Embryonic facial prominence (tissue), 1 donor: ENCODE measurements at regions not wholly inside any gene's neighbourhood (a gene's known extent, or its start where the extent isn't known, plus 50 kb on each side); places are given as distances from the start of the nearest gene placed in this dataset.

ENCODE experiments used
- DNase-seq: peaks from one replicate; pipeline ENCODE4 v3.0.0-alpha.2; 2016; ENCODE audit errors: extremely low spot score

DNA sequence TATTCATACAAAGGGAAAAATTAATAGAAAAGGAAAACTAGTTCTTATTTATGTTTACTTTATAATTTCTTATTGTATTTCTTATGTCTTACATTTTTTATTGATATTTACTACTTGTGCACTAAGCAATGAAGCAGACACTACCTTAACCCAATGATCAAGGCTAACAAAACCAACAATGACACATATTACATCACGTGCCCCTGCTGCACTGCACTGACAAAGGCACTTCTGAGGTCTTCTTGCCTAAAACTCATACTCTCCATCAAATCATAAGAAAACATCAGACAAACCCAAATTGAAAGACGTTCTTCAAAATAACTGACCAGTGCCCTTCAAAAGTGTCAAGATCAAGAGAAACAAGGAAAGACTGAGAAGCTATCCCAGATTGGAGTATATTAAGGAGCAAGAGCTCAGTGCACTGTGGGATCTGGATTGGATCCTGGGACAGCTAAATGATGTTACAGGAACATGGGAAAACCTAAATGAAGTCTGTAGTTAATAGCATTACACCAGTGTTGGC lies 230.9 kb downstream of the AUH start:
- no peak for DNase-seq

DNA sequence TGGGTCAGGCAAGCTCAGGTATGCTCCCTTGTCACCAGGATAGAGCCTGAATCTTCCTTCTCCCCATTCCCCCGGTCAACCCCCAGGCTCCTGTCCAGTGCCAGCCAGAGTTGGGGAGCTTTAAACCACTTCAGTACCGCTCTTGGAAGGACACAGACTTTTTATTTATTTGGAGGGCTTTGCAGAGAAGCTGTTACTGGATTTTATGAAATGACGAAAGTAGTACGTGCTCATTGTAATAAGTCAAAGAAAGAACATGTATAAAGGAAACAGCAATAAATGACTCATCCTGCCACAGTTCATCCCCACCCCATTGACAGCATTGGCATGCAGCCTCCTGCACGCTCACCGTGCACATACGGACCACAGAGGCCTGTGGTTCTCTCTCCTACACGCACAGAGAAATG lies 230.3 kb downstream of the AUH start:
- no peak for DNase-seq

DNA sequence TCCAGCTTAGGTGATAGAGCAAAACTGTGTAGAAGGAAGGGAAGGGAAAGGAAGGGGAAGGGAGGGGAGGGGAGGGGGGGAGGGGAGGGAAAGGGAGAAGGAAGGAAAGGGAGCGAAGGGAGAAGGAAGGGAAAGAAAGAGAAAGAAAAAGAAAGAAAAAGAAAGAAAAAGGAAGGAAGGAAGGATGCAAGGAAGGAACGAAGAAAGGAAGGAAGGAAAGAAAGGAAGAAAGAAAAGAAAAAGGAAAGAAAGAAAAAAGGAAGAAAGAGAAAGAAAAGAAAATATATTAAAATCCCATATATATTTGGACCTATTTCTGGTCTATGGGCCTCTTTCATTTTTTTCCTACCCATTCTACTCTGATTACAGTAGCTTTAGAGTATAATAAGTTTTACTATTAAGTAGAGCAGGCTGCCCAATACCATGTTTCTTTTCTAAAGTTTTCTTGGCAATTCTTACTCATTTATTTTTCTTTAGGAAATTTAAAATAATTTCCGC lies 229.1 kb downstream of the AUH start:
- no peak for DNase-seq

DNA sequence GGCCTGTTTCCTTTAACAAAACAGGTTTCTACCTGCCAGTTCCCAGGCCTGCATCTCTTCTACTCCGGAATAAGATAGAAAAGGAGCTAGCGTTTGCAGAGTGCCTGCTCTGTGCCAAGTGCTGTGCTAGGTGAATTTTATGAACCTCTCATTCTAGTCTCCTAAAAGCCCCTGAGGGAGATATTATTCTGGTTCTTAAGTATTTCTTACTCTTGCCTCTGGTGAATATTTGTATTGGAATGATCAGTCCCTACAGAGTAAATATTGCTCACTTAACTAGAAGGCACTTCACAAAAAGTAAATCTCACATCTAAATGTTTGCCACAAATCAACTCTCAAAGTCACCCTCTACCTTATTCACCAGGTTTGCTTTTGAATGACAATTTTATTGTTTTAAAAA lies 227.1 kb downstream of the AUH start:
- no peak for DNase-seq

DNA sequence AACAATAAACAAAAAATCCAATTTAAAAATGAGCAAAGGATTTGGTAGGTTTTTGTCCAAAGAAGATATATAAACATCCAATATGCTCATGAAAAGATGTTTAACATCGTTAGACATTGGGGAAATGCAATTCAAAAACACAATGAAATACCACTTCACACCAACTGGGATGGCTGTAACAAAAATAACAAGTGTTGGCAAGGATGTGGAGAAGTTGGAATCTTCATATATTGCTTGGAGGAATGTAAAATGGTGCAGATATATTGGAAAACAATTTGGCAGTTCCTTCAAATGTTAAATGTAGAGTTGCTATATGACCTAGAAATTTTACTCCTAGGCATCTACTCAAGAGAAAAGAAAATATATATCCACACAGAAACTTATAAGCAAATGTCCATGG lies 224.3 kb downstream of the AUH start:
- no peak for DNase-seq

DNA sequence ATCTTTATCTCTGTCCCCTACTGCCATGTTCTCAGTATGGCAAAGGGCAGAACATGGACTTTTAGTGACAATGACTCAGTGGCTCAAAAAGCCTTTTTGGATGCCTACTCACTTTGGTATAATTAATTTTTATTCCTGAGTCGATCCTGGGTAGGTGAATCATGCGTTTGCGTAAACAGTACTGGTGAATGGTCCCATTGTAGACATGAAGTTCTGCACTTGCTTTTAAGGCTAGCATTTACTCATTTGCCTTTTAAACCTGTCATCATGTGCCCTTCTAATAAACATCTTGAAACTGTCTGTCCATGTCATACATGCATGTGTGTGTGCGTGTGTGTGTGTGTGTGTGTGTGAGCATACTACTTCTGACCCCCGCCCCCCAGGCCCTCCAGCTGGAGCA lies 223.0 kb downstream of the AUH start:
- no peak for DNase-seq

DNA sequence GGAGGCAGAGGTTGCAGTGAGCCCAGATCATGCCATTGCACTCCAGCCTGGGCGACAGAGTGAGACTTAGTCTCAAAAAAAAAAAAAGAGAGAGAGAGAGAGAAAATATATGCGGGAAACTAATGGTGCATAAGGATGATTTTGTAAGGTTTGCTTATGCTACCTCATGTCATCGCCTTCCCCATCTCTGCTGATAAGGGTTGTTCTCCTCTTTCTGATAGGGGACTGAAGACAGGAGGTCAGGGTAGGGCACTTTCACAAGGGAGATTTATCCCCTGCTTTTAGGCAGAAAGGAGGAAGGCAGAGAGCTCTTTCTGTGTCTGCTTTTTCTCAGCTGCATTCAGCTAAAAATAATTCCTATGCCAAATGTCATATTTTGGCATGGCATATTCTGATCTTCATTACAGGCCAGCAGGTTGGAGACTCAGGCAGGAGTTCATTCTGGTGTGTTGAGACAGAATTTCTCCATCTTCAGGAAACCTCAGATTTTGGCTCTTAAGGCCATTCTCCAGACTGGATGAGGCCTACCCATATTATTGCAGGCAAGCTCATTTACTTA lies 220.2 kb downstream of the AUH start:
- no peak for DNase-seq

- DNase-seq = no peak
These were observed 218.6 kb downstream of the AUH start for GRCh38 chr9:91143162-91143561.

GRCh38 chr9:91143642-91144041 lies 218.1 kb downstream of the AUH start:
- no peak for DNase-seq

GRCh38 chr9:91144769-91145168 lies 216.9 kb downstream of the AUH start:
- no peak for DNase-seq

DNA sequence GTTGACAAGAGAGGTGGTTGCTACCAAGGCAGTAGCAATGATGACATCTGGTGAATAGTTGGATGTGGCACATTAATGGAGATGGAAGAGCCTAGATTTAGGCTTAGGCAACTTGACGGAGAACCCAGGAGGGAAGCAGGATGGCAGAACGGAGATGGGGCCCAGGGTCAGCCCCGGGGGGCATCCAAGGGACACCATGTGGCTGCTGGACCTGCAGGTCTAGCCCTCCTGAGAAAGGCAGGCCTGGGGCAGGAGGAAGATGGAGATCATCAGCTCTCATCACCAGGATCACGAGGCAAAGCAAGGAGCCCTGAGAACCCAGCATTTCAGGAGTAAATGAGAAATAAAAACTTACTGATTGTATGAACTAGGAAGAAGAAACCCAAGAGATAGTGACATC lies 216.2 kb downstream of the AUH start:
- no peak for DNase-seq

DNA sequence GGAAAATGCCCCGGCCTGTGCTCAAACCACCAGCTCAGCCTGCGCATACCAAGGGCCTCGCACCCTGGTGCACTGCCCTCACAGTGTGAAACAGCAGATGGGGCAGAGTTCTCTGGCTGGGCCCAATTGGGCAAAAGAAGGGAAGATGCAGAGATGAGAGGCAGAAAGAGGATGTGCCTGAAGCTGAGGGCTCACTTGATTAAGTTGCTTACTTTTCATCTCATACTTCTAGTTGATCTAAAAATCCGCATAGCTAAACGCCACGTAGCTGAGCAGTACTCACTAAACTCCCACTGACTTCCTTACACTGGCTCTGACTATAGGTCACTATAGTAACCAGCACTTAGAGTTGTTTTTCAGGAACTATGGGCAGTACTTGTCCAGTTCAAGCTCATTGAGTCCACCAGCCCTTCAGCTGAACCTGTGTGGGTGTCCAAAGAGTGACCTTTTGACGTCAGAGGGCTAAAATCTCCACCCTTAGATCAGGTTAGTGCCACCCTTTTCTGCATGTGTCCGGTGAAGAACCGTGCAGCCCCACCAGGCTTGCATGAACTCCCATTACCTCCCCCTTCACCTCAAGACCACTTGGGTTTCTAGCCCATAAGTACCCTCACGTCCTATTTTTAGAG lies 215.2 kb downstream of the AUH start:
- DNase-seq = no peak

DNA sequence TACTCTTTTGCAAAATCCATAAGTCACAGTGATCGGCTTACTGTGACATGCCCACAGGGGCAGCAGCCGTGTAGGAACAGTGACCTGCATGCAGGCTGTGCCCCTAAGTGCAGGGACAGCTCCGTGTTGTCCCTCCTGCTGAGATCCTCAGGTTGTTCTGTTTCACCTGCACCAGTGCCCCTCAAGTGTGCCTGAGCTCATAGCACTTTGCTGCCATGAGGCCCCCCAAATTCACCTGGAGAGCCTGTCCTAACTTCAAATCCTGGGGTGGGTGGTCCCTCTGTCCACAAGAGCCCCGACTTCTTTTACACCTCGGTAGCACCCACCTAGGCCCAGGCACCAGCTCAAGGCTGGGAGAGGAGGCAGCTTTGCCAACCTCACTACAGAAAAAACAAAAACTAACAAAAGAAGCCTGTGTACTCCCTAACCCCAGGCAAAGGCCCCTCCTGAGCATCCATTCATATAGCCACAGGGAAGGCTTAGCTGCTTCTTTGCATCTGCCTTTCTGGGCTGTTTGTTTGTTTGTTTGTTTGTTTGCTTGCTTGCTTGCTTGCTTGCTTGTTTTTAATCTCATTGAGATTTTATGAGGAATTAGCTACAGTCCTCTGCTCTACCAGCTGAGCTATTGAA lies 214.5 kb downstream of the AUH start:
- DNase-seq = no peak

GRCh38 chr9:91148306-91148705 lies 213.4 kb downstream of the AUH start:
- DNase-seq = no peak

DNA sequence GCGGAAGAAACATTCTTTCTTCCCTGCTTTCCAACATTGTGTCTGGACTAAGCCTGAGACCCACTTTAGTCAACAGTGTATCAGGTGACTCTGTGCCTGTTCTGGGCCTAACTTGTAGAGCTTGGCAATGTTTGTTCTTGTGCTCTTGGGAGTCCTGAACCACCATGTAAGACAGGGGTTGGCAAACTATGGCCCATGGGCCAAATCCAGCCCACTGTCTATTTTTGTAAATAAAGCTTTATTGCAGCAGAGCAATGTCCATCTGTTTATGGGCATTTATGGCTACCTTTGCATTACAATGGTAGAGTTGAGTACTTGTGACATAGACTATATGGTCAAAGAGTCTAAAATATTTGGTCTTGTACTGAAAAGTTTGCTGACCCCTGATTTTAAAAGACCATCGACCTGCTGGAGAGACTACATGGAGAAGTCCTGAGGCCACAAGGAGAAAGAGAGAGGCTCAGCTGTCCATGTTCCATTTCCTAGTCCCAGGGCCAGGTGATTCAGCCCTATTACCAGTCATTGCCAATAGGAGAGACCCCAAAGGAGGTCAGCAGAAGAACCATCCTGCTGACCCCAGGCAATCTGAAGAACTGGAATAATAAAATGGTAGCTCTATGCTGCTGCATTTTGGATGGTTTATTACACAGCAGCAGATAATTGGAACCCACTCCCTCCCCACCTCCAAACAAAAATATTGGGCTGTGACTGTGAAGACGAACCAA lies 211.3 kb downstream of the AUH start:
- DNase-seq = no peak

GRCh38 chr9:91150998-91151717 lies 210.6 kb downstream of the AUH start:
- DNase-seq = no peak

GRCh38 chr9:91151718-91152095 lies 210.0 kb downstream of the AUH start:
- DNase-seq = no peak

GRCh38 chr9:91154686-91155085 lies 207.0 kb downstream of the AUH start:
- DNase-seq = no peak

- DNase-seq = no peak
These were observed 206.5 kb downstream of the AUH start for GRCh38 chr9:91155181-91155580.

GRCh38 chr9:91155746-91156376 lies 205.9 kb downstream of the AUH start:
- DNase-seq = no peak

- DNase-seq = no peak
These were observed 205.1 kb downstream of the AUH start for GRCh38 chr9:91156451-91157234.
